ENCODE measurements at regions not wholly inside any gene's neighbourhood (a gene's known extent, or its start where the extent isn't known, plus 50 kb on each side); places are given as distances from the start of the nearest gene placed in this dataset.

DNA sequence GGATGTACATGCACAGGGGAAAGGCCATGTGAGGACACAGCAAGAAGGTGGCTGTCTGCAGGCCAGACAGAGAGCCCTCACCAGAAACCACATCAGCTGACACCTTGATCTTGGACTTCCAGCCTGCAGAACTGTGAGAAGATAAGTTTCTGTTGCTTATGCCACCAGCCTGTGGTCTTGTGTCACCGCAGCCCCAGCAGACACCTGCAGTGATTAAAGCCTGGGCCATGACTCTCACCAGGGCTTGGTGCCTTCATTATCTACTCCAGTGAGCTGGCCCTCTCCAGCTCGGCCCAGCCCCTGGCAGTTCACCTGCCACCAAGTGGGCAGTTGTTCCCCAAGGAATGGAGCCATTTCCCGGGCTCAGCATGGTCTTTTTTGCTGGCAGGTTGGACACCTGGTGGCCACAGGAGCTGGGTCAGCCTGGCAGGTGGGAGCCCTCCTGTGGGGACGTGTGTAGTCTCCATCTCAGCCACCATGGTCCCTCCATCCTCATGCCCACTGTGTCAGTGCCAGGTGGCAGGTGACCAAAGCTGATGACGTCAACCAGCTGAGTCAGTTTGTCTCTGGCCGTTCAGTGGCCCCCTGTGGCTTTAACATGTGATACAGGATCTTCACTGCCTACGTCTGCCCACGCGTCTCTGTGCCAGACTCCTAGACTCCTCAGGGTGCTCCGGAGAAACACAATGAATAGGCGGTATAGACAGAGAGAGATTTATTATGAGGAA, 99.9 kb upstream of the PPP1R26 start:
- TF ChIP-seq HDAC1 (IDR thresholded peaks at IDR 0.05) (no peak), ZNF143 (CRISPR knock-in tag; IDR thresholded peaks at IDR 0.05) (no peak), RAD21 (CRISPR knock-in tag; conservative IDR thresholded peaks at IDR 0.05 in 1 of 2, IDR thresholded peaks at IDR 0.05 in 1 of 2) (no peak), ELF1 (tag; IDR thresholded peaks at IDR 0.05) (no peak), YY1 (IDR thresholded peaks at IDR 0.05; ENCODE audit: borderline replicate concordance in 1 of 3, control insufficient read depth in 1 of 3, extremely low read depth in 1 of 3, insufficient read depth in 3 of 3, insufficient read length in 1 of 3, insufficient replicate concordance in 2 of 3, low read depth in 1 of 3, low read length in 2 of 3) (no peak), ELF2 (CRISPR knock-in tag; IDR thresholded peaks at IDR 0.05) (no peak), CHD1 (IDR thresholded peaks at IDR 0.05; ENCODE audit: low read length) (no peak)
- TF ChIP-seq, protein P1, sequence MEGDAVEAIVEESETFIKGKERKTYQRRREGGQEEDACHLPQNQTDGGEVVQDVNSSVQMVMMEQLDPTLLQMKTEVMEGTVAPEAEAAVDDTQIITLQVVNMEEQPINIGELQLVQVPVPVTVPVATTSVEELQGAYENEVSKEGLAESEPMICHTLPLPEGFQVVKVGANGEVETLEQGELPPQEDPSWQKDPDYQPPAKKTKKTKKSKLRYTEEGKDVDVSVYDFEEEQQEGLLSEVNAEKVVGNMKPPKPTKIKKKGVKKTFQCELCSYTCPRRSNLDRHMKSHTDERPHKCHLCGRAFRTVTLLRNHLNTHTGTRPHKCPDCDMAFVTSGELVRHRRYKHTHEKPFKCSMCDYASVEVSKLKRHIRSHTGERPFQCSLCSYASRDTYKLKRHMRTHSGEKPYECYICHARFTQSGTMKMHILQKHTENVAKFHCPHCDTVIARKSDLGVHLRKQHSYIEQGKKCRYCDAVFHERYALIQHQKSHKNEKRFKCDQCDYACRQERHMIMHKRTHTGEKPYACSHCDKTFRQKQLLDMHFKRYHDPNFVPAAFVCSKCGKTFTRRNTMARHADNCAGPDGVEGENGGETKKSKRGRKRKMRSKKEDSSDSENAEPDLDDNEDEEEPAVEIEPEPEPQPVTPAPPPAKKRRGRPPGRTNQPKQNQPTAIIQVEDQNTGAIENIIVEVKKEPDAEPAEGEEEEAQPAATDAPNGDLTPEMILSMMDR (IDR thresholded peaks at IDR 0.05 in 2 of 3, conservative IDR thresholded peaks at IDR 0.05 in 1 of 3; ENCODE audit: insufficient read depth in 2 of 3, low read depth in 1 of 3, low read length in 3 of 3), result no peak

Measured in K562 (cell line).